ENCODE measurements at regions not wholly inside any gene's neighbourhood (a gene's known extent, or its start where the extent isn't known, plus 50 kb on each side); places are given as distances from the start of the nearest gene placed in this dataset.
"Not testable (repeated sequence)": the region's sequence is repeated elsewhere in the genome, so short reads cannot be mapped to it uniquely, and the experiment has no call there.

- WGBS (ENCODE audit: extremely low coverage, insufficient coverage, low lambda C conversion rate) = no CpG with 5 or more reads among the region's 1 CpG
- H3K27me3 ChIP-seq (ENCODE audit: insufficient read depth, low read length, poor library complexity) = no peaks in the 10 kb centered on the region
- H3K36me3 ChIP-seq (ENCODE audit: control insufficient read depth, insufficient read depth, low read length) = no peaks in the 10 kb centered on the region
- no peak overlapping the region for H3K56ac ChIP-seq (ENCODE audit: low read length)
- no peak overlapping the region for H3K23ac ChIP-seq (ENCODE audit: low read length)
- no peak for DNase-seq
- H3K18ac ChIP-seq (ENCODE audit: low read length) = no peak overlapping the region
- H3K9ac ChIP-seq (ENCODE audit: low read length) = no peak overlapping the region
- H3K79me1 ChIP-seq (ENCODE audit: low read length) = no peaks in the 10 kb centered on the region
- no peak overlapping the region for H3K4me2 ChIP-seq (ENCODE audit: low read length)
- no peak overlapping the region for H2AK5ac ChIP-seq (ENCODE audit: low read length)
- H4K5ac ChIP-seq (ENCODE audit: low read length) = no peak overlapping the region
- H3K4ac ChIP-seq (ENCODE audit: low read depth, low read length) = no peak overlapping the region
- no peak overlapping the region for H2BK5ac ChIP-seq (ENCODE audit: low read length)
- no peak overlapping the region for H2BK15ac ChIP-seq (replicated peaks; ENCODE audit: low read depth)
- H3K4me1 ChIP-seq (ENCODE audit: control insufficient read depth, low read depth, low read length) = no peaks in the 10 kb centered on the region
- H2BK120ac ChIP-seq (ENCODE audit: low read depth, low read length) = no peak overlapping the region
- H4K8ac ChIP-seq (ENCODE audit: low read depth, low read length) = no peak overlapping the region
- no peaks in the 10 kb centered on the region for H3K79me2 ChIP-seq (ENCODE audit: control insufficient read depth, insufficient read depth, low read length)
- no peak overlapping the region for H3K27ac ChIP-seq (ENCODE audit: low read depth, low read length)
- H3K4me3 ChIP-seq (ENCODE audit: low read length) = no peak overlapping the region
Observed at GRCh38 chr14:43745746-43746145, 761.3 kb downstream of the FSCB start.

- WGBS (ENCODE audit: extremely low coverage, insufficient coverage, low lambda C conversion rate) = no CpG with 5 or more reads among the region's 3 CpGs
- Histone ChIP-seq H3K4me1 (ENCODE audit: control insufficient read depth, low read depth, low read length) (no peaks in the 10 kb centered on the region), H3K56ac (ENCODE audit: low read length) (no peak overlapping the region), H3K9ac (ENCODE audit: low read length) (no peak overlapping the region), H3K27me3 (ENCODE audit: insufficient read depth, low read length, poor library complexity) (no peaks in the 10 kb centered on the region), H2AK5ac (ENCODE audit: low read length) (no peak overlapping the region), H2BK120ac (ENCODE audit: low read depth, low read length) (no peak overlapping the region), H4K5ac (ENCODE audit: low read length) (no peak overlapping the region), H3K27ac (ENCODE audit: low read depth, low read length) (no peak overlapping the region), H2BK5ac (ENCODE audit: low read length) (no peak overlapping the region), H3K79me1 (ENCODE audit: low read length) (no peaks in the 10 kb centered on the region), H3K4ac (ENCODE audit: low read depth, low read length) (no peak overlapping the region), H3K79me2 (ENCODE audit: control insufficient read depth, insufficient read depth, low read length) (no peaks in the 10 kb centered on the region), H3K23ac (ENCODE audit: low read length) (no peak overlapping the region), H3K4me2 (ENCODE audit: low read length) (no peak overlapping the region), H4K8ac (ENCODE audit: low read depth, low read length) (no peak overlapping the region), H3K18ac (ENCODE audit: low read length) (no peak overlapping the region), H3K4me3 (ENCODE audit: low read length) (no peak overlapping the region), H2BK15ac (replicated peaks; ENCODE audit: low read depth) (no peak overlapping the region), H3K36me3 (ENCODE audit: control insufficient read depth, insufficient read depth, low read length) (no peaks in the 10 kb centered on the region)
- DNase-seq = no peak
Observed at GRCh38 chr14:43735932-43736331, 771.2 kb downstream of the FSCB start.

- no peak overlapping the region for H3K4ac ChIP-seq (ENCODE audit: low read depth, low read length)
- H3K79me2 ChIP-seq (ENCODE audit: control insufficient read depth, insufficient read depth, low read length) = no peaks in the 10 kb centered on the region
- no peak overlapping the region for H3K4me2 ChIP-seq (ENCODE audit: low read length)
- H3K27me3 ChIP-seq (ENCODE audit: insufficient read depth, low read length, poor library complexity) = no peaks in the 10 kb centered on the region
- no peaks in the 10 kb centered on the region for H3K4me1 ChIP-seq (ENCODE audit: control insufficient read depth, low read depth, low read length)
- DNase-seq = peak; percentile 10
- H4K8ac ChIP-seq (ENCODE audit: low read depth, low read length) = no peak overlapping the region
- H2BK15ac ChIP-seq (replicated peaks; ENCODE audit: low read depth) = no peak overlapping the region
- H2BK120ac ChIP-seq (ENCODE audit: low read depth, low read length) = no peak overlapping the region
- H3K36me3 ChIP-seq (ENCODE audit: control insufficient read depth, insufficient read depth, low read length) = no peaks in the 10 kb centered on the region
- H3K27ac ChIP-seq (ENCODE audit: low read depth, low read length) = no peak overlapping the region
- no peak overlapping the region for H3K18ac ChIP-seq (ENCODE audit: low read length)
- no peak overlapping the region for H3K56ac ChIP-seq (ENCODE audit: low read length)
- WGBS (ENCODE audit: extremely low coverage, insufficient coverage, low lambda C conversion rate) = no CpG with 5 or more reads among the region's 4 CpGs
- no peak overlapping the region for H3K23ac ChIP-seq (ENCODE audit: low read length)
- no peak overlapping the region for H4K5ac ChIP-seq (ENCODE audit: low read length)
- H3K79me1 ChIP-seq (ENCODE audit: low read length) = no peaks in the 10 kb centered on the region
- no peak overlapping the region for H2AK5ac ChIP-seq (ENCODE audit: low read length)
- H3K9ac ChIP-seq (ENCODE audit: low read length) = no peak overlapping the region
- no peak overlapping the region for H3K4me3 ChIP-seq (ENCODE audit: low read length)
- H2BK5ac ChIP-seq (ENCODE audit: low read length) = no peak overlapping the region
Observed at GRCh38 chr14:43729143-43729542, 777.9 kb downstream of the FSCB start.

DNA sequence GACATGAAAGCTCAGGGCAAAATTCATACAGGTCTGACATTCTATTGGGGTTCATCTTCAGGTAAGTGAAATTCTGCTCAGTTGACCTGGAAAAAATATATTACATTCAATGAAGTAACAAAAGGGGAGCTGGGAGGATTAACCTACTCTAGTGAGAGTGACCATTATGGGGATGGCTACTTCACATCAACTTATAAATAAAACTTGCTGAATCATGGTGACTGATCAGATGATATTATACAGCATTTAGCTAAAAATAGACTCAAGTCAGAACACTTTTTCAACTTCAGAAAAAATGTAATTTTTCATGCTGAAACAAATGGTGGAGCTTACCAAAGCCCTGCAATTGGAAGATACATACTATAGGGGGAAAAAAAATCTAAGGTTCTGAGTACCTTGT is 800.2 kb downstream of the FSCB start:
- Histone ChIP-seq H3K36me3 (ENCODE audit: control insufficient read depth, insufficient read depth, low read length) (no peaks in the 10 kb centered on the region), H3K4ac (ENCODE audit: low read depth, low read length) (no peak overlapping the region), H4K5ac (ENCODE audit: low read length) (no peak overlapping the region), H2BK120ac (ENCODE audit: low read depth, low read length) (no peak overlapping the region), H3K4me3 (ENCODE audit: low read length) (no peak overlapping the region), H2BK5ac (ENCODE audit: low read length) (no peak overlapping the region), H3K4me1 (ENCODE audit: control insufficient read depth, low read depth, low read length) (no peaks in the 10 kb centered on the region), H3K18ac (ENCODE audit: low read length) (no peak overlapping the region), H3K56ac (ENCODE audit: low read length) (no peak overlapping the region), H2BK15ac (replicated peaks; ENCODE audit: low read depth) (no peak overlapping the region), H4K8ac (ENCODE audit: low read depth, low read length) (no peak overlapping the region), H3K23ac (ENCODE audit: low read length) (no peak overlapping the region), H3K27ac (ENCODE audit: low read depth, low read length) (no peak overlapping the region), H3K4me2 (ENCODE audit: low read length) (no peak overlapping the region), H3K9ac (ENCODE audit: low read length) (no peak overlapping the region), H3K79me2 (ENCODE audit: control insufficient read depth, insufficient read depth, low read length) (no peaks in the 10 kb centered on the region), H3K79me1 (ENCODE audit: low read length) (no peaks in the 10 kb centered on the region), H2AK5ac (ENCODE audit: low read length) (no peak overlapping the region), H3K27me3 (ENCODE audit: insufficient read depth, low read length, poor library complexity) (no peaks in the 10 kb centered on the region)
- no peak for DNase-seq

GRCh38 chr14:43698561-43699284 is 808.4 kb downstream of the FSCB start:
- no CpG with 5 or more reads among the region's 20 CpGs for WGBS (ENCODE audit: extremely low coverage, insufficient coverage, low lambda C conversion rate)
- not testable (repeated sequence) for H3K27ac ChIP-seq (ENCODE audit: low read depth, low read length)

DNA sequence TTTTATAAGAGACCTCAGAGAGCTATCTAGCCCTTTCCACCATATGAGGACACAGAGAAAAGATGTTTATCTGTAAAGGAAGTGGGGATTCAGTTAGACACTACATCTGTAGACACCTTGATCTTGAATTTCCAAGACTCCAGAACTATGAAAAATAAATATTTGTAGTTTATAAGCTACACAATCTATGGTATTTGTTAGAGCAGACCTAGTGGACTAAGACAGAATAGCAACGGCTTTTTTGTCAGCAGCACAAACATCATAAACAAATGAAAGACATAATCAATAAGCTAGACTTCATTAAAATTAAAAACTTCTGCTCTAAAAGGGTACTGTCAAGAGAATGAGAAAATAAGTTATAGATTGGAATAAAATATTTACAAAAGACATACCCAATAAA is 810.1 kb downstream of the FSCB start:
- no CpG with 5 or more reads among the region's 1 CpG for WGBS (ENCODE audit: extremely low coverage, insufficient coverage, low lambda C conversion rate)

More at GRCh38 chr14:43698561-43699284, 808.4 kb downstream of the FSCB start:
- H3K4me3 ChIP-seq (ENCODE audit: low read length); H2BK5ac ChIP-seq (ENCODE audit: low read length); H4K5ac ChIP-seq (ENCODE audit: low read length); H2BK15ac ChIP-seq (replicated peaks; ENCODE audit: low read depth); H4K8ac ChIP-seq (ENCODE audit: low read depth, low read length); H3K4ac ChIP-seq (ENCODE audit: low read depth, low read length); H3K79me2 ChIP-seq (ENCODE audit: control insufficient read depth, insufficient read depth, low read length); H3K23ac ChIP-seq (ENCODE audit: low read length); H3K4me2 ChIP-seq (ENCODE audit: low read length); H3K18ac ChIP-seq (ENCODE audit: low read length); DNase-seq; H3K79me1 ChIP-seq (ENCODE audit: low read length); H3K56ac ChIP-seq (ENCODE audit: low read length); H3K4me1 ChIP-seq (ENCODE audit: control insufficient read depth, low read depth, low read length); H2BK120ac ChIP-seq (ENCODE audit: low read depth, low read length); H3K27me3 ChIP-seq (ENCODE audit: insufficient read depth, low read length, poor library complexity); H3K9ac ChIP-seq (ENCODE audit: low read length); H3K36me3 ChIP-seq (ENCODE audit: control insufficient read depth, insufficient read depth, low read length); H2AK5ac ChIP-seq (ENCODE audit: low read length): not testable (repeated sequence)

More for the DNA sequence above, 810.1 kb downstream of the FSCB start:
- Histone ChIP-seq H3K79me1 (ENCODE audit: low read length) (no peaks in the 10 kb centered on the region), H2BK15ac (replicated peaks; ENCODE audit: low read depth) (no peak overlapping the region), H3K79me2 (ENCODE audit: control insufficient read depth, insufficient read depth, low read length) (no peaks in the 10 kb centered on the region), H3K27ac (ENCODE audit: low read depth, low read length) (no peak overlapping the region), H3K4me3 (ENCODE audit: low read length) (no peak overlapping the region), H2BK5ac (ENCODE audit: low read length) (no peak overlapping the region), H3K4me1 (ENCODE audit: control insufficient read depth, low read depth, low read length) (no peaks in the 10 kb centered on the region), H3K9ac (ENCODE audit: low read length) (no peak overlapping the region), H3K36me3 (ENCODE audit: control insufficient read depth, insufficient read depth, low read length) (no peaks in the 10 kb centered on the region), H3K27me3 (ENCODE audit: insufficient read depth, low read length, poor library complexity) (no peaks in the 10 kb centered on the region), H3K23ac (ENCODE audit: low read length) (no peak overlapping the region), H3K4ac (ENCODE audit: low read depth, low read length) (no peak overlapping the region), H3K4me2 (ENCODE audit: low read length) (no peak overlapping the region), H3K56ac (ENCODE audit: low read length) (no peak overlapping the region), H4K8ac (ENCODE audit: low read depth, low read length) (no peak overlapping the region), H3K18ac (ENCODE audit: low read length) (no peak overlapping the region), H2AK5ac (ENCODE audit: low read length) (no peak overlapping the region), H2BK120ac (ENCODE audit: low read depth, low read length) (no peak overlapping the region), H4K5ac (ENCODE audit: low read length) (no peak overlapping the region)
- no peak for DNase-seq
